Eye (tissue), 1 donor: ENCODE measurements at regions not wholly inside any gene's neighbourhood (a gene's known extent, or its start where the extent isn't known, plus 50 kb on each side); places are given as distances from the start of the nearest gene placed in this dataset.

Experiments
- DNase-seq: peaks from one replicate; pipeline ENCODE4 v3.0.0-alpha.2; 2015

GRCh38 chr13:73133531-73133930, 74.7 kb downstream of the KLF5 start:
- no peak for DNase-seq

- no peak for DNase-seq
Measured at GRCh38 chr13:73131247-73131646, 72.4 kb downstream of the KLF5 start.

- no peak for DNase-seq
Measured at GRCh38 chr13:73129023-73129422, 70.2 kb downstream of the KLF5 start.
